ENCODE measurements at regions not wholly inside any gene's neighbourhood (a gene's known extent, or its start where the extent isn't known, plus 50 kb on each side); places are given as distances from the start of the nearest gene placed in this dataset.
"Not testable (repeated sequence)": the region's sequence is repeated elsewhere in the genome, so short reads cannot be mapped to it uniquely, and the experiment has no call there.

GRCh38 chr13:22931576-22931975 is 249.2 kb upstream of the SGCG start:
- no peak for DNase-seq (ENCODE audit: low read depth, low spot score)
- no TSS peak for BruUV-seq (replicated peaks)
- ATAC-seq, result no peak
- H3K9me2 ChIP-seq (ENCODE audit: insufficient read depth), result no peaks in the 10 kb centered on the region
- H3K9me3 ChIP-seq (ENCODE audit: control insufficient read depth in 1 of 2, insufficient read depth in 1 of 2, low read depth in 1 of 2, low read length in 2 of 2), result no peaks in the 10 kb centered on the region
- no peaks in the 10 kb centered on the region for H3K36me3 ChIP-seq (ENCODE audit: control insufficient read depth in 1 of 2, insufficient read depth in 2 of 2, low read length in 2 of 2)
- H4K20me1 ChIP-seq (ENCODE audit: insufficient read depth), result no peaks in the 10 kb centered on the region
- intact Hi-C loops (cut with micrococcal nuclease), result no loop called here
- no peak overlapping the region for H2AFZ ChIP-seq (ENCODE audit: low read depth, low read length, poor library complexity, severe bottlenecking)
- CTCF ChIA-PET, result no interaction called here
- H3K9ac ChIP-seq (ENCODE audit: low read length), result no peak overlapping the region
- no peaks in the 10 kb centered on the region for H3K4me1 ChIP-seq (ENCODE audit: control insufficient read depth in 1 of 2, insufficient read depth in 2 of 2, low read length in 2 of 2)
- H3K27ac ChIP-seq (ENCODE audit: low read depth, low read length), result no peak overlapping the region
- POLR2A ChIA-PET, result no interaction called here
- H3K4me3 ChIP-seq (replicated peaks in 1 of 2; ENCODE audit: low read depth in 1 of 2, low read length in 2 of 2), result no peak overlapping the region
- H3K4me2 ChIP-seq (ENCODE audit: low read length), result no peak overlapping the region
- TF ChIP-seq CEBPB (IDR thresholded peaks at IDR 0.05; ENCODE audit: low read depth) (no peak), YY1 (IDR thresholded peaks at IDR 0.05; ENCODE audit: extremely low read depth, insufficient replicate concordance, low read depth, low read length) (no peak), SIN3A (IDR thresholded peaks at IDR 0.05; ENCODE audit: low read depth) (no peak), MAX (IDR thresholded peaks at IDR 0.05) (no peak), ZBTB33 (IDR thresholded peaks at IDR 0.05; ENCODE audit: extremely low read depth, insufficient replicate concordance, low read length) (no peak), JUND (IDR thresholded peaks at IDR 0.05) (no peak)
- H3K79me2 ChIP-seq (ENCODE audit: insufficient read depth, low read length), result no peaks in the 10 kb centered on the region
- RAD21 ChIA-PET (ENCODE audit: low non-redundant PET in 1 of 2, low total read pairs in 2 of 2, uncharacterized antibody in 2 of 2, unreplicated experiment in 2 of 2), result no interaction called here
- H3K27me3 ChIP-seq (ENCODE audit: insufficient read depth, low read length), result no peaks in the 10 kb centered on the region

GRCh38 chr13:22932632-22933412 is 248.0 kb upstream of the SGCG start:
- ATAC-seq; H3K36me3 ChIP-seq (ENCODE audit: control insufficient read depth in 1 of 2, insufficient read depth in 2 of 2, low read length in 2 of 2); DNase-seq (ENCODE audit: low read depth, low spot score); H3K79me2 ChIP-seq (ENCODE audit: insufficient read depth, low read length); CTCF ChIA-PET; H2AFZ ChIP-seq (ENCODE audit: low read depth, low read length, poor library complexity, severe bottlenecking); H3K9me3 ChIP-seq (ENCODE audit: control insufficient read depth in 1 of 2, insufficient read depth in 1 of 2, low read depth in 1 of 2, low read length in 2 of 2); H3K27me3 ChIP-seq (ENCODE audit: insufficient read depth, low read length); H3K4me3 ChIP-seq (replicated peaks in 1 of 2; ENCODE audit: low read depth in 1 of 2, low read length in 2 of 2); H3K27ac ChIP-seq (ENCODE audit: low read depth, low read length); H4K20me1 ChIP-seq (ENCODE audit: insufficient read depth); H3K4me2 ChIP-seq (ENCODE audit: low read length); RAD21 ChIA-PET (ENCODE audit: low non-redundant PET in 1 of 2, low total read pairs in 2 of 2, uncharacterized antibody in 2 of 2, unreplicated experiment in 2 of 2); H3K9ac ChIP-seq (ENCODE audit: low read length); BruUV-seq (replicated peaks); H3K4me1 ChIP-seq (ENCODE audit: control insufficient read depth in 1 of 2, insufficient read depth in 2 of 2, low read length in 2 of 2); intact Hi-C loops (cut with micrococcal nuclease); H3K9me2 ChIP-seq (ENCODE audit: insufficient read depth); POLR2A ChIA-PET: not testable (repeated sequence)

All from HCT116 (cell line).